SK-N-SH (cell line): ENCODE measurements at regions not wholly inside any gene's neighbourhood (a gene's known extent, or its start where the extent isn't known, plus 50 kb on each side); places are given as distances from the start of the nearest gene placed in this dataset.

ENCODE experiments used
- CTCF ChIA-PET: fragments of 300-600, 350-600 bp; formaldehyde crosslinking; extraction: SDS; loops from one replicate; lab custom pipeline; 2021; lab: Yijun Ruan, JAX
- POLR2A ChIA-PET: fragments of 350-600 bp; sonication (Branson Sonifier 250); formaldehyde crosslinking; extraction: SDS; loops from one replicate; lab custom pipeline; 2020; ENCODE audit warnings: antibody characterized with exemption, inconsistent platforms; lab: Yijun Ruan, JAX
- DNase-seq: peaks from one replicate; pipeline ENCODE4 v3.0.0; 2012
- H2AFZ ChIP-seq: fragments of 200-600 bp; sonication (generic); 2 replicates; pipeline ENCODE4 v1.8.1; 2016; ENCODE audit warnings: antibody characterized with exemption, mild to moderate bottlenecking, low read depth
- H3F3A ChIP-seq: fragments of 200-600 bp; sonication (generic); replicated peaks from 2 replicates; pipeline ENCODE3; 2016; ENCODE audit warnings: antibody characterized with exemption, mild to moderate bottlenecking; ENCODE audit not compliant: insufficient read depth
- H3K27ac ChIP-seq, 2 experiments: fragments of 200-500 bp in 1 of 2; fragments of 200-600 bp in 1 of 2; sonication (Bioruptor generic) in 1 of 2; sonication (generic), shearing (Covaris generic) in 1 of 2; 2 replicates each; pipeline versions ENCODE4 v1.5.1 to v1.6.1; 2014 to 2016; ENCODE audit warnings: low read depth in 2 of 2, inconsistent platforms in 1 of 2, low read length in 1 of 2, mild to moderate bottlenecking in 1 of 2, mixed read lengths in 1 of 2
- H3K27me3 ChIP-seq: fragments of 200-600 bp; sonication (generic), shearing (Covaris generic); 2 replicates; pipeline ENCODE4 v1.6.1; 2016; ENCODE audit warnings: mixed run types; ENCODE audit not compliant: insufficient read depth
- H3K36me3 ChIP-seq, 2 experiments: fragments of 200-500 bp in 1 of 2; fragments of 200-600 bp in 1 of 2; sonication (Bioruptor generic) in 1 of 2; sonication (generic) in 1 of 2; replicated peaks in 1 of 2; 2 replicates each; pipeline versions ENCODE3 to v1.5.1; 2014 to 2016; ENCODE audit warnings: low read length in 1 of 2, mild to moderate bottlenecking in 1 of 2; ENCODE audit not compliant: insufficient read depth in 2 of 2, control insufficient read depth in 1 of 2
- H3K4me1 ChIP-seq, 2 experiments: fragments of 200-500 bp in 1 of 2; fragments of 200-600 bp in 1 of 2; sonication (Bioruptor generic) in 1 of 2; sonication (generic), shearing (Covaris generic) in 1 of 2; 2 replicates each; pipeline versions ENCODE4 v1.5.1 to v1.6.1; 2014 to 2016; ENCODE audit warnings: low read depth in 1 of 2, low read length in 1 of 2, mixed run types in 1 of 2; ENCODE audit not compliant: insufficient read depth in 2 of 2, control insufficient read depth in 1 of 2
- H3K4me2 ChIP-seq: fragments of 200-600 bp; sonication (generic), shearing (Covaris generic); 2 replicates; pipeline ENCODE4 v1.6.1; 2017; ENCODE audit warnings: mixed run types
- H3K4me3 ChIP-seq, 2 experiments: fragments of 200-500 bp in 1 of 2; fragments of 200-600 bp in 1 of 2; sonication (Bioruptor generic) in 1 of 2; sonication (generic), shearing (Covaris generic) in 1 of 2; 2 replicates each; pipeline versions ENCODE4 v1.5.1 to v1.8.1; 2014 to 2016; ENCODE audit warnings: low read depth in 2 of 2, inconsistent platforms in 1 of 2, low read length in 1 of 2, mild to moderate bottlenecking in 1 of 2, mixed read lengths in 1 of 2, moderate library complexity in 1 of 2
- H3K79me2 ChIP-seq: fragments of 200-600 bp; sonication (generic); 2 replicates; pipeline ENCODE4 v1.8.1; 2017; ENCODE audit warnings: mild to moderate bottlenecking; ENCODE audit not compliant: insufficient read depth
- H3K9ac ChIP-seq: fragments of 200-600 bp; sonication (generic); 2 replicates; pipeline ENCODE4 v1.6.1; 2017; ENCODE audit warnings: mixed run types
- H3K9me2 ChIP-seq: fragments of 200-600 bp; sonication (generic); 2 replicates; pipeline ENCODE4 v1.6.1; 2017; ENCODE audit warnings: mixed run types
- H3K9me3 ChIP-seq: fragments of 200-600 bp; sonication (generic); 2 replicates; pipeline ENCODE4 v1.6.1; 2017; ENCODE audit warnings: mixed run types, mild to moderate bottlenecking, moderate library complexity
- H4K20me1 ChIP-seq: fragments of 200-600 bp; sonication (generic); 2 replicates; pipeline ENCODE4 v1.6.1; 2017; ENCODE audit warnings: mild to moderate bottlenecking, mixed run types; ENCODE audit not compliant: insufficient read depth
- ELF1 ChIP-seq: IDR thresholded peaks from 2 replicates; pipeline ENCODE4 v1.4.0; 2012
- EZH2phosphoT487 ChIP-seq: fragments of 200-600 bp; sonication (generic); IDR thresholded peaks from 2 replicates; pipeline ENCODE4 v1.6.1; 2017; ENCODE audit warnings: low read depth, mixed run types, mild to moderate bottlenecking, antibody characterized with exemption, moderate library complexity, borderline replicate concordance
- MEF2A ChIP-seq: IDR thresholded peaks from 2 replicates; pipeline ENCODE4 v1.4.0; 2012; ENCODE audit warnings: low read depth, borderline replicate concordance
- MXI1 ChIP-seq: IDR thresholded peaks from 2 replicates; pipeline ENCODE4 v1.6.1; 2012; ENCODE audit warnings: mild to moderate bottlenecking, low read depth, low read length, improper control_type of control experiment
- NFIC ChIP-seq: IDR thresholded peaks from 2 replicates; pipeline ENCODE4 v1.4.0; 2012; ENCODE audit warnings: borderline replicate concordance
- NRF1 ChIP-seq: IDR thresholded peaks from 2 replicates; pipeline ENCODE4 v1.6.1; 2012; ENCODE audit warnings: low read depth, mild to moderate bottlenecking, low read length
- POLR2AphosphoS5 ChIP-seq: IDR thresholded peaks from 2 replicates; pipeline ENCODE4 v1.6.1; 2012; ENCODE audit warnings: low read depth, low read length
- RAD21 ChIP-seq: IDR thresholded peaks from 2 replicates; pipeline ENCODE4 v1.6.1; 2012; ENCODE audit warnings: mild to moderate bottlenecking, low read length
- RCOR1 ChIP-seq: fragments of 150-350 bp; IDR thresholded peaks from 2 replicates; pipeline ENCODE4 v1.6.1; 2017; ENCODE audit warnings: antibody characterized with exemption, low read length
- TCF12 ChIP-seq: IDR thresholded peaks from 2 replicates; pipeline ENCODE4 v1.4.0; 2012
- YY1 ChIP-seq: IDR thresholded peaks from 2 replicates; pipeline ENCODE4 v1.4.0; 2012; ENCODE audit warnings: low read depth, mild to moderate bottlenecking
- WGBS: methylation state at CpG from one replicate; pipeline ENCODE4 v1.1.6; 2017; ENCODE audit warnings: low lambda C conversion rate; 5-methylcytosine and 5-hydroxymethylcytosine counted together
- TF ChIP-seq, protein P1 (sequence below): IDR thresholded peaks from 2 replicates; pipeline ENCODE4 v1.6.1; 2012; ENCODE audit warnings: mild to moderate bottlenecking, low read depth, low read length, moderate library complexity
- TF ChIP-seq, protein P2 (sequence below): fragments of 150-350 bp; IDR thresholded peaks from 2 replicates; pipeline ENCODE4 v1.6.1; 2017; ENCODE audit warnings: antibody characterized with exemption, low read length, low read depth, borderline replicate concordance
- TF ChIP-seq, protein P3 (sequence below): IDR thresholded peaks from 2 replicates; pipeline ENCODE4; 2012
- TF ChIP-seq, protein P4 (sequence below): IDR thresholded peaks from 2 replicates; pipeline ENCODE4 v1.4.0; 2012; ENCODE audit warnings: low read depth
- TF ChIP-seq, protein P5 (sequence below): IDR thresholded peaks from 2 replicates; pipeline ENCODE4 v1.4.0; 2012; ENCODE audit warnings: low read depth, borderline replicate concordance
- TF ChIP-seq, protein P6 (sequence below): fragments of 150-350 bp; IDR thresholded peaks from 2 replicates; pipeline ENCODE4 v1.6.1; 2016; ENCODE audit warnings: mild to moderate bottlenecking, low read depth, low read length

DNA sequence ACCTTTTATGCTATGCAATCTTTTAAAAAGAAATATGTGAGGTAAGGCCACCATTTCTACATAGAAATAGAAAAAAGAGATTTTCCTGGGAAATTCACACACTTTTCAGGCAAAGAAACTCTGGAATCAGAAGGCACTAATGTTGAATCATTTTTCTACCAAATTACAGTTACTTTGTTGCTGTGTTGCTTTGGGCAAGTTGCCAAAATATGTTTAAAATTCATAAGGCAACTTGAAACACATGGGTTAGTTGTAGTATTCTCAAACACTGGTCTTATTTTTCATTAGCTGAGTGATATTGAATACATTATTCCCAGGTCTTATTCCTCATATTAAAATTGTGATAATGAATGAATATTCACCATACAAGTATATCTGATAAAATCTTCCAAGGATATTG is 195.0 kb upstream of the SLITRK1 start:
- H3K9me2 ChIP-seq: no peaks in the 10 kb centered on the region
- no peak for DNase-seq
- TF ChIP-seq, protein P1, sequence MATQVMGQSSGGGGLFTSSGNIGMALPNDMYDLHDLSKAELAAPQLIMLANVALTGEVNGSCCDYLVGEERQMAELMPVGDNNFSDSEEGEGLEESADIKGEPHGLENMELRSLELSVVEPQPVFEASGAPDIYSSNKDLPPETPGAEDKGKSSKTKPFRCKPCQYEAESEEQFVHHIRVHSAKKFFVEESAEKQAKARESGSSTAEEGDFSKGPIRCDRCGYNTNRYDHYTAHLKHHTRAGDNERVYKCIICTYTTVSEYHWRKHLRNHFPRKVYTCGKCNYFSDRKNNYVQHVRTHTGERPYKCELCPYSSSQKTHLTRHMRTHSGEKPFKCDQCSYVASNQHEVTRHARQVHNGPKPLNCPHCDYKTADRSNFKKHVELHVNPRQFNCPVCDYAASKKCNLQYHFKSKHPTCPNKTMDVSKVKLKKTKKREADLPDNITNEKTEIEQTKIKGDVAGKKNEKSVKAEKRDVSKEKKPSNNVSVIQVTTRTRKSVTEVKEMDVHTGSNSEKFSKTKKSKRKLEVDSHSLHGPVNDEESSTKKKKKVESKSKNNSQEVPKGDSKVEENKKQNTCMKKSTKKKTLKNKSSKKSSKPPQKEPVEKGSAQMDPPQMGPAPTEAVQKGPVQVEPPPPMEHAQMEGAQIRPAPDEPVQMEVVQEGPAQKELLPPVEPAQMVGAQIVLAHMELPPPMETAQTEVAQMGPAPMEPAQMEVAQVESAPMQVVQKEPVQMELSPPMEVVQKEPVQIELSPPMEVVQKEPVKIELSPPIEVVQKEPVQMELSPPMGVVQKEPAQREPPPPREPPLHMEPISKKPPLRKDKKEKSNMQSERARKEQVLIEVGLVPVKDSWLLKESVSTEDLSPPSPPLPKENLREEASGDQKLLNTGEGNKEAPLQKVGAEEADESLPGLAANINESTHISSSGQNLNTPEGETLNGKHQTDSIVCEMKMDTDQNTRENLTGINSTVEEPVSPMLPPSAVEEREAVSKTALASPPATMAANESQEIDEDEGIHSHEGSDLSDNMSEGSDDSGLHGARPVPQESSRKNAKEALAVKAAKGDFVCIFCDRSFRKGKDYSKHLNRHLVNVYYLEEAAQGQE: no peak

DNA sequence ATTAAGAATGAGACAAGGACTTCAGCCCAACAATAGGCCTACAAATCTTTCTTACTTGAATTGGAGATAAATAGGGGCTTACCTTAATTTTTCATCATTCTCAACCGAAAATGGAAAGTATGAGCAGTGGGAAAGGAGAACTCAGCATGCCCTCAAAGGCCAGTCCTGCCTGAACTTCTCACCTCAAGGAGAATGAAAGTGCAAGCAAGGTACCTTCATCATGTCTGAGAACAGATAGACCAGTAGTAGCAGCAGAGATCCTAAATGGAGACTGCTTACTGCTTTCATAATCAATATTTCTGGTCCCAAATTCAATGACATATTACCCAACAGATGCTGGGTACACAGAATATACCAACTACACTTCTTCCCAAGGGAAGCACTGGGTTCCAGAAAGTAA is 194.0 kb upstream of the SLITRK1 start:
- H3K4me1 ChIP-seq: no peaks in the 10 kb centered on the region
- no peak for DNase-seq
- no peak overlapping the region for H3K9ac ChIP-seq
- no peaks in the 10 kb centered on the region for H3K79me2 ChIP-seq
- TF ChIP-seq RCOR1 (no peak), EZH2phosphoT487 (no peak), POLR2AphosphoS5 (no peak), ELF1 (no peak), NRF1 (no peak), MXI1 (no peak), RAD21 (no peak), TCF12 (no peak), MEF2A (no peak), NFIC (no peak), YY1 (no peak)
- TF ChIP-seq, protein P2, sequence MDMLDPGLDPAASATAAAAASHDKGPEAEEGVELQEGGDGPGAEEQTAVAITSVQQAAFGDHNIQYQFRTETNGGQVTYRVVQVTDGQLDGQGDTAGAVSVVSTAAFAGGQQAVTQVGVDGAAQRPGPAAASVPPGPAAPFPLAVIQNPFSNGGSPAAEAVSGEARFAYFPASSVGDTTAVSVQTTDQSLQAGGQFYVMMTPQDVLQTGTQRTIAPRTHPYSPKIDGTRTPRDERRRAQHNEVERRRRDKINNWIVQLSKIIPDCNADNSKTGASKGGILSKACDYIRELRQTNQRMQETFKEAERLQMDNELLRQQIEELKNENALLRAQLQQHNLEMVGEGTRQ: no peak
- TF ChIP-seq, protein P3, sequence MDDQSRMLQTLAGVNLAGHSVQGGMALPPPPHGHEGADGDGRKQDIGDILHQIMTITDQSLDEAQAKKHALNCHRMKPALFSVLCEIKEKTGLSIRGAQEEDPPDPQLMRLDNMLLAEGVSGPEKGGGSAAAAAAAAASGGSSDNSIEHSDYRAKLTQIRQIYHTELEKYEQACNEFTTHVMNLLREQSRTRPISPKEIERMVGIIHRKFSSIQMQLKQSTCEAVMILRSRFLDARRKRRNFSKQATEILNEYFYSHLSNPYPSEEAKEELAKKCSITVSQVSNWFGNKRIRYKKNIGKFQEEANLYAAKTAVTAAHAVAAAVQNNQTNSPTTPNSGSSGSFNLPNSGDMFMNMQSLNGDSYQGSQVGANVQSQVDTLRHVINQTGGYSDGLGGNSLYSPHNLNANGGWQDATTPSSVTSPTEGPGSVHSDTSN: no peak
- TF ChIP-seq, protein P4, sequence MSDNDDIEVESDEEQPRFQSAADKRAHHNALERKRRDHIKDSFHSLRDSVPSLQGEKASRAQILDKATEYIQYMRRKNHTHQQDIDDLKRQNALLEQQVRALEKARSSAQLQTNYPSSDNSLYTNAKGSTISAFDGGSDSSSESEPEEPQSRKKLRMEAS: no peak
- TF ChIP-seq, protein P5, sequence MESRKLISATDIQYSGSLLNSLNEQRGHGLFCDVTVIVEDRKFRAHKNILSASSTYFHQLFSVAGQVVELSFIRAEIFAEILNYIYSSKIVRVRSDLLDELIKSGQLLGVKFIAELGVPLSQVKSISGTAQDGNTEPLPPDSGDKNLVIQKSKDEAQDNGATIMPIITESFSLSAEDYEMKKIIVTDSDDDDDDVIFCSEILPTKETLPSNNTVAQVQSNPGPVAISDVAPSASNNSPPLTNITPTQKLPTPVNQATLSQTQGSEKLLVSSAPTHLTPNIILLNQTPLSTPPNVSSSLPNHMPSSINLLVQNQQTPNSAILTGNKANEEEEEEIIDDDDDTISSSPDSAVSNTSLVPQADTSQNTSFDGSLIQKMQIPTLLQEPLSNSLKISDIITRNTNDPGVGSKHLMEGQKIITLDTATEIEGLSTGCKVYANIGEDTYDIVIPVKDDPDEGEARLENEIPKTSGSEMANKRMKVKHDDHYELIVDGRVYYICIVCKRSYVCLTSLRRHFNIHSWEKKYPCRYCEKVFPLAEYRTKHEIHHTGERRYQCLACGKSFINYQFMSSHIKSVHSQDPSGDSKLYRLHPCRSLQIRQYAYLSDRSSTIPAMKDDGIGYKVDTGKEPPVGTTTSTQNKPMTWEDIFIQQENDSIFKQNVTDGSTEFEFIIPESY: no peak
- TF ChIP-seq, protein P6, sequence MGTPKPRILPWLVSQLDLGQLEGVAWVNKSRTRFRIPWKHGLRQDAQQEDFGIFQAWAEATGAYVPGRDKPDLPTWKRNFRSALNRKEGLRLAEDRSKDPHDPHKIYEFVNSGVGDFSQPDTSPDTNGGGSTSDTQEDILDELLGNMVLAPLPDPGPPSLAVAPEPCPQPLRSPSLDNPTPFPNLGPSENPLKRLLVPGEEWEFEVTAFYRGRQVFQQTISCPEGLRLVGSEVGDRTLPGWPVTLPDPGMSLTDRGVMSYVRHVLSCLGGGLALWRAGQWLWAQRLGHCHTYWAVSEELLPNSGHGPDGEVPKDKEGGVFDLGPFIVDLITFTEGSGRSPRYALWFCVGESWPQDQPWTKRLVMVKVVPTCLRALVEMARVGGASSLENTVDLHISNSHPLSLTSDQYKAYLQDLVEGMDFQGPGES: no peak
- no peaks in the 10 kb centered on the region for H3K36me3 ChIP-seq
- WGBS: 0% methylated on average over 1 of the region's 1 CpG
- H3K4me3 ChIP-seq: no peak overlapping the region
- POLR2A ChIA-PET: no interaction called here
- no peaks in the 10 kb centered on the region for H3K9me2 ChIP-seq
- no peaks in the 10 kb centered on the region for H4K20me1 ChIP-seq
- no peaks in the 10 kb centered on the region for H3K27me3 ChIP-seq
- H3K27ac ChIP-seq: no peak overlapping the region
- no peak overlapping the region for H3K4me2 ChIP-seq
- no peaks in the 10 kb centered on the region for H3K9me3 ChIP-seq
- H2AFZ ChIP-seq: no peak overlapping the region
- no peaks in the 10 kb centered on the region for H3F3A ChIP-seq
- CTCF ChIA-PET: no interaction called here

More for the DNA sequence above, 195.0 kb upstream of the SLITRK1 start:
- Histone ChIP-seq H3K27me3 (no peaks in the 10 kb centered on the region), H3K9ac (no peak overlapping the region), H4K20me1 (no peaks in the 10 kb centered on the region), H3K4me2 (no peak overlapping the region), H3K9me3 (no peaks in the 10 kb centered on the region), H3K36me3 (no peaks in the 10 kb centered on the region), H3F3A (no peaks in the 10 kb centered on the region), H3K4me3 (no peak overlapping the region), H2AFZ (no peak overlapping the region), H3K27ac (no peak overlapping the region), H3K4me1 (no peaks in the 10 kb centered on the region), H3K79me2 (no peaks in the 10 kb centered on the region)
- ChIA-PET POLR2A (no interaction called here), CTCF (no interaction called here)
